ENCODE measurements at regions not wholly inside any gene's neighbourhood (a gene's known extent, or its start where the extent isn't known, plus 50 kb on each side); places are given as distances from the start of the nearest gene placed in this dataset.
"Not testable (repeated sequence)": the region's sequence is repeated elsewhere in the genome, so short reads cannot be mapped to it uniquely, and the experiment has no call there.

DNA sequence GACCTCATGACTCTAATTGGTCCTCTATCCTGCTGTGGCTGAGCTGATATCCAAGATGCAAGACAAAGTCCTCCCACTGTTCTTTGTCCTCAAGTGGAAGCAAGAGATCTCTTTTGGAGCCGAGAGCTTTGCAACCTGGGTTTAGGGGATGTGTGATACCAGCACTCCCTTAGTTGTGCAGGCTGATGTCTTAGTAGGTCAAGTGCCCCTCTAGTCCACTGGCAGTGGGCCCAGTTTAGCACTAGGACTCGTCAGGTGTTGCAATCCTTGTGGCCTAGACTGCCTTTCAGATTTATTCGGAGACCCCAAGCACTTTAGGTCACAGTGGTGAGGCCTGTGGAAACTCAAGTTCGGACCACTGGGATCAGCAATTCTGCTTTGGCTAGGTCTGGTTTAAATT is 64.0 kb downstream of the GPRASP3 start:
- no peak for DNase-seq

DNA sequence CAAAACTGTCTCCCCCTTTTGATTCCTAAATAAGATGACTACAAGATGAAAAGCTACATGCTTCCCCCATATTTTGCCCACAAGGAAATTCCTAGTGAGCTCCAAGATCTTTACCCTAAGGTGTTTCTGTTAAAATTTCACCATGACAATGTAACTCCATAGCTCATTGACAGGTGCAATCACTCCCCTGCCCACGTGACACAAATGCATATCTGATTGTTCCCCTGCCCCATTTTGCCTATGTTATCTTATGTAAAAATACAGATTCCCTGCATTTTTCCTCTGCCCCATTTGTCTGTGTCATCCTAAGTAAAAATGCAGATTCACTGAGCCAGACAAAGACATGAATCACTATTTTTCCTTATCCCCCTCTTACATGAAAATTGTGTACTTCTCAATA is 66.7 kb downstream of the GPRASP3 start:
- no peak for DNase-seq

DNA sequence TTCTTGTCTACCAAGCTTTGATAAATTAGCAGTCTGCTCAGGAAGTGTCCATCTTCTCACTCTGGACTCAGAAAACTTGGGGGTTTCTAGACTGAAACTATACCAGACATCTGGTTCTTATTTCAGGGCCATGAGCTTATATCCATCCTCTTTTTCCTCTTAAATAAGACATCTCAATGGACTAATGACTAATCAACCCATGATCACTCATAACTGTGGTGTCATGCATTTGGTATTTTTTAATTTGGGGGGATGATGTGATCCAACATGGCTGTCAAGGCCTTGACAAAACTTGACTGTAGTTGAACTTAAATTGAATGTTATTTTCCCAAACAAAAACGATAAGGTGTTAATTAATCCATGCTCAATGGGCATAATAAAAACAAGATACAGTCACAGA is 87.8 kb downstream of the GPRASP3 start:
- peak in 1 of 56 donors; percentile 17 for DNase-seq

DNA sequence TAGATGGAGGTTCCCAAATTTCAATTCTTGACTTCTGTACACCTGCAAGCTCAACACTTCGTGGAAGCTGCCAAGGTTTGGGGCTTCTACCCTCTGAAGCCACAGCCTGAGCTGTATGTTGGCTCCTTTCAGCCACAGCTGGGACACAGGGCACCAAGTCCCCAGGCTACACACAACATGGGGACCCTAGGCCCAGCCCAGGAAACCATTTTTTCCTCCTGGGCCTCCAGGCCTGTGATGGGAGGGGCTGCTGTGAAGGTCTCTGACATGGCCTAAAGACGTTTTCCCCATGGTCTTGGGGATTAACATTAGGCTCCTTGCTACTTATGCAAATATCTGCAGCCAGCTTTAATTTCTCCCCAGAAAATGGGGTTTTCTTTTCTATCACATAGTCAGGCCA is 97.7 kb downstream of the GPRASP3 start:
- not testable (repeated sequence) for DNase-seq

DNA sequence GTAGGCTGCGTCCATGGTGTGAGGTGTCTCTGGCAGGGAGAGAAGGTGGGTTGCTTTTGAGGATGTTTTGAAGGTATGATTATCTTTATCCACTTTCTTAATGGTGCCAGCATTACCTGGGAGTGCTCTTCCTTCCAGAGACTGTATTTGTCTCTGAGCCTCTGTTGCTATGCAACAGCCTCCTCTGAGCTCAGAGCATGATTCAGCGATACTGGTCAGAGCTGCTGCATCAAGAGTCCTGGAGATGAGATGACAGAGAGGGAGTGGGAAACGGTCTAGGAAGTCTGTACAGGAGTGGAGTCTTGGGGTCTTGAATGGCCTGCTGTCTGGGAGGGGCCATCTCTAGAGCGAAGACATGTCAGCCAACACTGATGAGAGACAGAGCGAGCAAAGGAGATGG is 104.4 kb upstream of the RAB40AL start:
- DNase-seq = peak in 34 of 56 donors; percentile 0 to 57 (median 4)

DNA sequence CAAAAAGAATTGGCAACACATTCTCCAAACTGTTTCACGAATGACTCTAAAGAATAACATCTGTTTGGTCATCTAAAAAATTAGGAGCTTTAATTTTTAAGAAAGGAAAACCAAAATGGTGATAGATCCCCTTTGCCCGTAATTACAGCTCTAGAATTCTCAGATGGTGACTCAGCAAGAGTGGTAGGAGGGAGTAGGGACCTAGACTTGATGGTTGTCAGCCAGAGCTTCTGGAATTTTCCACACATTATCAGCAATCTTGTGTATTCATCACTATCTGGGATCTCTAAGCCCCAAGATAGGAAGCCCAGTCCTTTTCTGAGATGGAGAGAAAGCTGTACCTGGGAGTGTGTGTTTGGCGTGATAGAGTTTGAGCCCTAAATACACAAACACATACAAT is 103.9 kb upstream of the RAB40AL start:
- no peak for DNase-seq

DNA sequence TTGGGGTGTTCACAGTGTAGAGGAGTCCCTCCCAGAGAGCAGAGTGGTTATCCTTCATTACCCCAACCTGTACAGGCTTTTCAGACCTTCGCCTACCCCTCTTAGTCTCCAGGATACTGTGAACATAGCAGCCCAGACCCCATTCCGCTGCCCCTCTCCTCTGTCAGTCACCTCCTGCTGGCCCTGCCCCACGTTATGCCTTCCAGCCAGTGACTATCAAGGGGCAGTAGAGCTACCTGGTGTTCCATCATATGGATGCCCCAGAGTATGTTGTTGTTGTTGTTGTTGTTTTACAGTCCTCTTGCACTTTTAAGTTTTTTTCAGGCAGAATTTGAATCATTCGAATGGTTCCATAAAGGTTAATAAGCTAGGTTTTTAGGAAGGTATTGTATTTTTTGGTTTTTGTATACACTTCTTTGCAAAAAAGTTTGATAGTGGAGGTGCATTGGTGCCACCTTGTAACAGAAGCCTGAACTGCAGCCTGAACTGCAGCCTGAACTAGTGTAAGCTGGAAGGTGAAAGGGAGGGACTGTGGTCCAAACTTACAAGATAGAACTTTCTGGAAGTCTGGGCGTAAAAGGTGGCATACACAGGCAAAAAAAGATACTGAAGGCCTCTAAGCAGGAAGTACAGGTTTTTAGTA is 101.4 kb upstream of the RAB40AL start:
- peak in 8 of 56 donors; percentile 0 to 14 (median 0) for DNase-seq

DNA sequence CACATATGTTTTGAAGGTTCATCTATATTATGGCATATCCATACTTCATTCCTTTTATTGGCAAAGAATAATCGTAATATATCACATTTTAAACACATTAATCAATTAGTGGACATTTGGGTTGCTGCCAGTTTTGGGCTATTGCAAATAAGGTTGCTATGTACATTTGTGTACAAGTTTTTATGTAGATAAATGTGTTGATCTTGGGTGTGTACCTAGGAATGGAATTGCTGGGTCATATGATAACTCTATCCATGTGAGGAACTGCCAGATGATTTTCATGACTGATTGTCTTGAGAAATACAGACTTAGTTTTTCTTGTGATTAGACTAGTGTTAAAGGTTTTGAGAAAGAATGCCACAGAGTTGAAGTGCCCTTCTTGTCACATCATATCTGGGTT is 99.2 kb upstream of the RAB40AL start:
- DNase-seq = no peak

DNA sequence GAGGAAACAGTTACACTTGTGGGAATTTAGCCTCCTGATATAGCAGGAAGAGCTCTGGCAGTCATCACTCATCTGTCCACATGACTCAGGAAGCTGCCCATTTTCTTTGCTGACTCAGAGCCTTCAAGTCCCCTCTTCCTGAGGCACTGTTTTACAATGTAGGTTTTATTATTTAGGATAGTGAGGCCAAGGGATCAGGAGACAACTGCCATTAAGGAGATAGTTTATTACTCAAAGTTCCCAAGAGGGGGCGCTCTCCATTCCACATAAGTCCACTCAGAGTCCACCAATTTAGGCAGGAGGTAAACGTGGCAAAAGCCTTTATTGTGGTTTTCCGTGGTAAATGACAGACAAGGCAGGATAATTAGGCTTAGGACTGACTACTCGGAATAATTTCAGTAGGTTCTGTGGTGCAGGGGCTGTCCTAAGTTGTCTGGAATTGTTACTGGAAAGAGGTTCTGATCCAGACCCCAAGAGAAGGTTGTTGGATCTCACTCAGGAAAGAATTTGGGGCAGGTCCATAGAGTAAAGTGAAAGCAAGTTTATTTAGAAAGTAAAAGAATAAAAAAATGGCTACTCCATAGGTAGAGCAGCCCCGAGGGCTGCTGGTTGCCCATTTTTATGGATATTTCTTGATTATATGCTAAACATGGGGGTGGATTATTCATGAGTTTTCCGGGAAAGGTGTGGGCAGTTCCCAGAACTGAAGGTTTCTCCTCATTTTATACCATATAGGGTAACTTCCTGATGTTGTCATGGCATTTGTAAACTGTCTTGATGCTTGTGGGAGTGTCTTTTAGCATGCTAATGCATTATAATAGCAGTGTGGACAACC is 96.0 kb upstream of the RAB40AL start:
- no peak for DNase-seq

DNA sequence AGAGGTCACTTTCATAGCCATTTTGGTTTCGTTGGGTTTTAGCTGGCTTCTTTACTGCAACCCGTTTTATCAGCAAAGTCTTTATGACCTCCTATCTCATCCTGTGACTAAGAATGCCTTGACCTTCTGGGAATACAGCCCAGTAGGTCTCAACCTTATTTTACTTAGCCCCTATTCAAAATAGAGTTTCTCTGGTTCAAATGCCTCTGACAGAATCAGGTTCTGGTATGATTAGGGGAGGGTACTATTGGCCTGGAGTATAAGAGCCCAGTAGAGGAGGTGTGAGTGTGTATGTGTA is 95.4 kb upstream of the RAB40AL start:
- no peak for DNase-seq

DNA sequence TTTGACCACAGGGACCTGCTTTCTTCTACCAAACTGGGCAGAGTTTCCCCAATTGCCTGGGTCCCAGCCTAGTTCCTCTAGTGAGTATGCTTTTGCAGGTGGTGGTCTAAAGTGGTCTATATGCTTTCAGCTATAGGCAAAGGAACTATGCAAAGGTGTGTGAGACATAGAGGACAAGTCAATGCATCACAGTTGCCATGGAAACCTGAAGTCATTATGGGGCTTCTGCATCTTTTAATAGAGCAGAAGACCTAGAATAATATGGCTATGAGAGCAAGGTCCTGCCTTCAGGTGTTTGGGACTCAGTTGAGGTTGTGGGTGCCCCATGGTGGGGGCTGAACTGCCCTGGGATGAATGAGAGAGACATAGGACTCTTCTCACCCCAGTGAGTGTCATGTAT is 92.1 kb upstream of the RAB40AL start:
- no peak for DNase-seq

DNA sequence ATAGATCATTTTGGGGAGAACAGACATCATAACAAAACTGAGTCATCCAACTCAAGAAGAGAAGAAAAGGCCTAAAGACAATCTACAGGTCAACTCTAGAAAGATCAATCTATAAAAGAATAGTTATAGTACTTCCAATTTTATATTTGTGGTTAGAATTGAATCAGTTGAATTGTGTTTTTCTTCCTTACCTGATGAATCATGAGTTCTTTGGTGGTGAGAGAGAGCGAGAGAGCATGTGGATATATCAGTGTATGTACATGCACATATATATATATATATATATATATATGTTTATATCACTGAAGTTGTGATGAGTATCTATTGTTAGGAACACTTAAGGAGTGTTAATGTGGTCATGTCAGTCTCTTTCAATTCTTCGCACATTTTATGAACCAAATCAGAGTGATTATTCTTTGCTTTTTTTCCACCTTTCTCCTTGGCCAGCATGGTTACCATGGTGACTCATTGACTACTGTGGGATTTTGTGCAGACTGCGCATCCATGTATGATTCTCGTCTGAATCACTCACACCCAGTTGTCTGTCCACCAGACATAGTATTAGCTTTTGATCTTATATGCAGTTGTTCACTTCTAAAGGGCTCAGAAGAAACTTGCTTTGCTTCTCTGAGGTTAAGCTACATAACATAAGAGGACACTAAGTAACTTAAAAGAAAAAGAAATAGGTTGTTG is 90.4 kb upstream of the RAB40AL start:
- DNase-seq = no peak

DNA sequence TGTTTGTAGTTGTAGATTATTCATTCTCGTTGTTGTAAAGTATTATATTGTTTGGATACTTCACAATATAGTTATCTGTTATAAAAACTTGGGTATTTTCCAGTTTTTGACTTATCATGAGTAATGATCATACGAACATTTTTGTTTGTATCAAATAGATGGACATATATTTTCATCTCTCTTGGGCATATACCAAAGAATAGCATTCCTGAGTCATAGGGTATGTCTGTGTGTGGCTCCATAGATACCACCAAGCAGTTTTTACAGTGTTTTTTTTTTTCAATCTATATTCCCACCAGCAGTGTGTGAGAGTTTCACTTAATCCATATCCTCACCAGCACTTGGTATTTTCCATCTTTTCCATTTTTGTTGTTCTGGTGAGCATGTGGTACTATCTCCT is 89.7 kb upstream of the RAB40AL start:
- DNase-seq = no peak

DNA sequence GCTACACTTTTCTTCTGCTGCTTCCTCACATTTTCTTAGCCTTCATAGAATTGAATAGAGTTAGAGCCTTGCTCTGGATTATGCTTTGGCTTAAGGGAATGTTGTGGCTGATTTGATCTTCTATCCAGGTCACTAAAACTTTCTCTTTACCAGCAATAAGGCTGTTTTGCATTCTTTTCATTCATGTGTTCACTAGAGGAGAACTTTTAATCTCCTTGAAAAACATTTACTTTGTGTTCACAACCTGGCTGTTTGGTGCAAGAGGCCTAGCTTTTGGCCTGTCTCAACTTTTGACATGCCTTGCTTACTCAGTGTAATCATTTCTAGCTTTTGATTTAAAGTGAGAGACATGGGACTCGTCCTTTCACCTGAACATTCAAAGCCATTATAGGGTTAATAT is 87.7 kb upstream of the RAB40AL start:
- no peak for DNase-seq

DNA sequence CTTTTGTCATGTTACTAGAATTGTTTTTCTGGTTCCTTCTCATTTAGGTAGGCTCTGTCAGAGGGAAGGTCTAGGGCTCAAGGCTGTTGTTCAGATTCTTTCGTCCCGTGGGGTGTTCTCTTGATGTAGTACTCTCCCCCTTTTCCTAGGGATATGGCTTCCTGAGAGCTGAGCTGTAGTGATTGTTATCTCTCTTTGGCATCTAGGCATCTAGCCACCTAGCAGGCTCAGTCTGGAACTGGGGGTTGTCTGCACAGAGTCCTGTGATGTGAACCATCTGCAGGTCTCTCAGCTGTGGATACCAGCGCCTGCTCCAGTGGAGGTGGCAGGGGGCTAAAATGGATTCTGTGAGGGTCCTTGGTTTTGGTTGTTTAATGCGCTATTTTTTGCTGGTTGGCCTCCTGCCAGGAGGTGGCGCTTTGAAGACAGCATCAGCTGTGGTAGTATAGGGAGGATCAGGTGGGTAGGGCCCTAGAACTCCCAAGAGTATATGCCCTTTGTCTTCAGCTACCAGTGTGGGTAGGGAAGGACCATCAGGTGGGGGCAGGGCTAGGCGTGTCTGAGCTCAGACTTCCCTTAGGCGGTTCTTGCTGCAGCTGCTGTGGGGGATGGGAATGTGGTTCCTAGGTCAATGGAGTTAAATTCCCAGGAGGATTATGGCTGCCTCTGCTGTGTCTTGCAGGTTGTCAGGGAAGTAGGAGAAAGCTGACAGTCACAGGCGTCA is 78.1 kb upstream of the RAB40AL start:
- DNase-seq = not testable (repeated sequence)

DNA sequence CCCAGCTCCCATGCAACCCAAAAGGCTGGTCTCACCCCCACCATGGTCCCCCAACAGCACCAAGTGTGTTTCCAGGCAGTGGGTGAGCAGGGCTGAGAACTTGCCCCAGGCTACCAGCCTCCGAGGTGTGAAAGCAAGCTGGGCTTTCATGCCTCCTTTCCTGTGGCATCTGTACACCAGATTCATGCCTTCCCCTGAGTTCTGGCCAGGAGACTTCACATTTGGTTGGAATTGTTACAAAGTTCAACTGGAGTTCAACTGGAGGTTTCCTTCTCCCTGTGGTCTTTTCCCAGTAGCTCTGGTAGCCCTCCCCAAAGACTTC is 77.6 kb upstream of the RAB40AL start:
- no peak for DNase-seq

DNA sequence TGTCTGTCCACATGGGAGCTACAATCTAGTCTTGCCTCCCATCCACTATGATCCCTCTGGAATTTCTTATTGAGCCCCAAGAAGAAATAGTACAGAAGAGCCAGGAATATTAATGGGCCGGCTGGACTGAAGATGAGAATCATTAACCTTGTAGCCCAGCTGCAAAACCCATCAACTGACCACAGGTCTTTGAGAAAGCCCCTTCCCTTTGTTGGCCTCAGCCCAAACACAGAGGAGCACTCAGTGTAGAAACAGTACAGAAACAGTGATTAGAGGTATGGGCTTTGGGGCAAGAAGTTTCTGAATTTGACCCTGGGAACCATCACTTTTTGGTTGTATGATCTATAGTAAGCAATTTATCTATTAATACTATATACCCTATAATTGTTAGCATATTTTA is 76.8 kb upstream of the RAB40AL start:
- DNase-seq = no peak

DNA sequence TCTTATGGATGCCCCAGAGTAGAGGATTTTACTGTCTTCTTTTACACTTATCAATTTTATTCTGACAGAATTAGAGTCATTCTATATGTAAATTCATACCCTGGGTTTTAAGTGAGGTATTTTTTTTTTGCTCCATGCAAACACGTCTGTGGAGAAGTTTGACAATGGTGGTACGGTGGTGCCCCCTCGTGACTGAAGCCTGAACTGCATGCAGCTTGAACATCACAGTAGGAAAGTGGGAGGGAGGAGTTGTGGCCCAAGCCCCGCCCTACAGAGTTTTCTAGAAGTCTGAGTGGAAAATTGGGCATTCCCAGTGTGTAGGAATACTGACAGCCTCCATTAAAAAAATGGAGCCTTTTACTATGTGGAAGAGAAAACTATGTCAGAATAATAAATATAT is 73.3 kb upstream of the RAB40AL start:
- DNase-seq = peak in 50 of 56 donors; percentile 1 to 87 (median 57)

DNA sequence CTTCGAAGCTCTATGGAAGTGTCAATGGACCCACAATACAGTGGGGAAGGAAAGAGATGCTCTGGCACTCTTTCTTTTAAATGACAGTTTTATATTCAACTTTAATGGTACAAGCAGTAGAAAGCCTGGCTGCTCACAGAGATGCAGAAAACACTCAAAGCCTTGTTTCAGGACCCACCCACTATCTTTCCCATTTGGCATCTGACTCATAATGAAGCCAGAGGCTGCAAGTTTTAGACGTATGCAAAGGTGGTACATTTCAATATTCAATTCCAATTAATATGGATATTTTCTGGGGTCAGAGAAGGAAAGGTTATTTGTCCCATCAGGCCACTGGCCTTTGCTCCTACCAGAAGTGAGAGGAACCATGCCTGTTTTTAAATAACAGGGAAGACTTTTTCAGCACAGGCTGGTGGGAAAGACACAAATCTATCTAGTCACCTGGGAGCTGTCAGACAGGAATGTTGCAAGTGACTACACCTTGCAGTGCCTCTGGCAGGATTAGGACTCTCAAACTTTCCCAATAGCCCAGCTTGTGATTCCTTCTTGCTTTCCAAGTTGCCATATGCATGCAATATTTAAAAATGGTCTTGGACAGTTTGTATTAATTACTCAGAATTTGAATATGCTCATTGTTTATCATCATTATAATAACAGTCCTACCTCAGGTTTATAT is 70.0 kb upstream of the RAB40AL start:
- no peak for DNase-seq

DNA sequence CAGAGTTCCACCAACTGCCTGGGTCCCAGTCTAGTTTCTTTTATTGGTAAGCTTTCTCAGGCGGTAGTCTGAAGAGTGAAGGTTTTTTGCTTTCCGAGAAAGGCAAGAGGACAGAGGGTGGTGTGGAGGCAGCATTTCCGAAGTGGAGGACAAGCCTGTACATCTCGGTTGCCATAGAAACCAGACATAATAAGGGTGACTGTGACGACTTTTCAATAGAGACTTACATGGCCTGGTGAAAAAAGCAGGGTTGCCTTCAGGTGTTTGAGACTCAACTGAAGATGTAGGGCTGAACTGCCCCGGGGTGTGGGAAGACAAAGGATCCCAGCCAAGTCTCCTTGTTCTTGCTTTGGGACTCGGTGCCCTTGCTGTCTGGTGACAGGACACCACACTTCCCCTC is 53.6 kb upstream of the RAB40AL start:
- no peak for DNase-seq

All from nucleus accumbens (tissue), 56 donors.